ENCODE measurements at regions not wholly inside any gene's neighbourhood (a gene's known extent, or its start where the extent isn't known, plus 50 kb on each side); places are given as distances from the start of the nearest gene placed in this dataset.

DNA sequence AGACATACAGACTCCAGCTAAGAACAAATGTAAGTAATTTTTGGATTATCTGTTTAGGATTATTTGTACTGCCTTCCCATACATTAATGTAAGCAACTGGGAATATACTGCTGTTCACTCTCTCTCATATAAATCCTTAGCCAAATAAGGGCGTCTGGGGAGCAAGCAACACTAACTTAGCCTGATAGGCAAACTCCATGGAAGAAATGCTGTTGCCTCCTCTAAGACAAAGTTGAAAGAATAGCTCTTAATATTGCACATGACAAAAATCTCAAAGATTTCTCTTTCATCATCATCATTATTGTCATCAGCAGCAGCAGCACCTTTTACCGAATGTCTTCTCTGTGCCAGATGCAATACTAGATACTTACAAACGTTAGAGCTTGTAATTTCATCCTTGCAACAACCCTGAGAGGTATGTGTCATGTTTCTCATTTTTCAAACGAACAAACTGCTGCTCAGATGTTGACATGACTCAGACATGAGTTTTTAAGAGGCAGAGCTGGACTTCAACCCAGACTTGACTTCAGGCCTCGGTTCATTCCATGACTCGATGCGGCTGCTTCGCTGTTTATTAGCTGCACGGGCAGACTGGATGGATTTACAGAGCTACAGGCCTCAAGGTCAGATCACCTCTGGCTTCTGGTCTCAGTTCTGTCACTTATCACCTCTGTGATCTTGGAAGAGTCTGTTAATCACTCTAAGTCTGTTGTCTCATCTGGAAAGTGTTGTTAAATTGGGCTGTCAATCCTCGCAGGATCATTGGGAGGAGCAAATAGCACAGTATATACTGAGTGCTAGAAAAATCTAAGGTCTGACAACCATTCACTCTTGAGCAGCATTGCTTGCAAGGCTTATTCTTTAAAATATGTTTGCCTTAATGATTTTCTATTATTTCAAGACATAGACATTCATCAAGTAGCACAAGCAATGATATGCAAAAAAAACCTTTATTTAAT, 126.3 kb upstream of the CELF2 start:
- H3K4me1 Mint-ChIP-seq = no peaks in the 10 kb centered on the region
- no peak overlapping the region for H3K27ac Mint-ChIP-seq
- H3K9me3 Mint-ChIP-seq = peaks cover 11% of the 10 kb centered on the region
- peaks cover 68% of the 10 kb centered on the region for H3K27me3 Mint-ChIP-seq
- H3K36me3 Mint-ChIP-seq = no peaks in the 10 kb centered on the region
- H3K4me3 Mint-ChIP-seq = no peak overlapping the region
- ATAC-seq = no peak

- no peaks in the 10 kb centered on the region for H3K4me1 Mint-ChIP-seq
- H3K36me3 Mint-ChIP-seq = no peaks in the 10 kb centered on the region
- no peak overlapping the region for H3K4me3 Mint-ChIP-seq
- H3K27me3 Mint-ChIP-seq = peaks cover 63% of the 10 kb centered on the region
- ATAC-seq = no peak
- H3K9me3 Mint-ChIP-seq = peaks cover 11% of the 10 kb centered on the region
- H3K27ac Mint-ChIP-seq = no peak overlapping the region
Observed at GRCh38 chr10:10892290-10892875, 125.3 kb upstream of the CELF2 start.

DNA sequence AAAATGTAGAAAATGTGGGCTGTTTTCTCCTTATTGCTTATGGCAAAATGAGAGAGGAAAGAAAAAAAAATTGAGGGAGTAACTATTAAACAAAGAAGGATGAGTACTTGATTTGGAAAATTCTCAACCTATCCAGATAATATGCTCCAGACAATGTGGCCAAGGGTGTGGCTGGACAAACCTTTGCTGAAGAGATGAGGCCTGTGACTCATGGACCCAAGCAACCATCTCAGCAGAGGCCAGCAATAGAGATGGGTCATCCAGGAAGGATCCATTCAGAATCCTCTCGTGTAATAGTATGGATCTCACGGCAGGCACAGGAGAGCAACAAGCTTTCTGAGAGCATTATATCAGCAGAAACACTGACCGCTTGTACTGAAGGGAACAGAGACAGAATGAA, 120.3 kb upstream of the CELF2 start:
- H3K36me3 Mint-ChIP-seq = no peaks in the 10 kb centered on the region
- no peaks in the 10 kb centered on the region for H3K4me1 Mint-ChIP-seq
- no peak for ATAC-seq
- H3K9me3 Mint-ChIP-seq = peaks cover 11% of the 10 kb centered on the region
- H3K4me3 Mint-ChIP-seq = no peak overlapping the region
- H3K27me3 Mint-ChIP-seq = peaks cover 26% of the 10 kb centered on the region
- no peak overlapping the region for H3K27ac Mint-ChIP-seq

- H3K36me3 Mint-ChIP-seq = no peaks in the 10 kb centered on the region
- no peak for ATAC-seq
- no peaks in the 10 kb centered on the region for H3K27me3 Mint-ChIP-seq
- no peaks in the 10 kb centered on the region for H3K4me1 Mint-ChIP-seq
- H3K4me3 Mint-ChIP-seq = no peak overlapping the region
- H3K27ac Mint-ChIP-seq = no peak overlapping the region
- no peaks in the 10 kb centered on the region for H3K9me3 Mint-ChIP-seq
Observed at GRCh38 chr10:10901906-10902305, 115.8 kb upstream of the CELF2 start.

- Mint-ChIP-seq H3K4me3 (no peak overlapping the region), H3K27ac (no peak overlapping the region), H3K9me3 (no peaks in the 10 kb centered on the region), H3K27me3 (no peaks in the 10 kb centered on the region), H3K36me3 (no peaks in the 10 kb centered on the region), H3K4me1 (no peaks in the 10 kb centered on the region)
- ATAC-seq = no peak
Observed at GRCh38 chr10:10902951-10903350, 114.7 kb upstream of the CELF2 start.

DNA sequence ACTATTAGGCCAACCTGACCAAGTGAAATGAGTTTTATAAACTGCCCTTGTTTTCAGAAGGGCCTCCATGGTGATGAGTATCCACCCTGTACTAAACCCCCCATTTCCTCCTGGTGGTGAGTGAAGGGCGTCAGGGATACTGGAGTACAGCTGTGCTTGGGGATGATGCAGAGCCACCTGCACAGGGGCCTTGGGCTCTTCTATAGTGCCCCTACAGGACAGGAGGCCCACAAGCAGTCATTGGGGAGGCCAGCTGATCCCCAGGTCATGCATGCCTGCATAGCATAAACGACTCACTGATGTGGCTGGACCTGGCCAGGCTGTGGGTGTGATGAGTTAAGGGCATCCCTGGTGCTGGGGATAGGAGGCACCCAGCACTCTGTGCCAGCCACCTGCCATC, 114.1 kb upstream of the CELF2 start:
- Mint-ChIP-seq H3K36me3 (no peaks in the 10 kb centered on the region), H3K4me1 (no peaks in the 10 kb centered on the region), H3K27me3 (no peaks in the 10 kb centered on the region), H3K27ac (no peak overlapping the region), H3K9me3 (no peaks in the 10 kb centered on the region), H3K4me3 (no peak overlapping the region)
- no peak for ATAC-seq

GRCh38 chr10:10910634-10911033, 107.0 kb upstream of the CELF2 start:
- H3K36me3 Mint-ChIP-seq = no peaks in the 10 kb centered on the region
- no peak overlapping the region for H3K27ac Mint-ChIP-seq
- no peaks in the 10 kb centered on the region for H3K9me3 Mint-ChIP-seq
- H3K4me1 Mint-ChIP-seq = no peaks in the 10 kb centered on the region
- no peak overlapping the region for H3K4me3 Mint-ChIP-seq
- peaks cover 44% of the 10 kb centered on the region for H3K27me3 Mint-ChIP-seq
- no peak for ATAC-seq

DNA sequence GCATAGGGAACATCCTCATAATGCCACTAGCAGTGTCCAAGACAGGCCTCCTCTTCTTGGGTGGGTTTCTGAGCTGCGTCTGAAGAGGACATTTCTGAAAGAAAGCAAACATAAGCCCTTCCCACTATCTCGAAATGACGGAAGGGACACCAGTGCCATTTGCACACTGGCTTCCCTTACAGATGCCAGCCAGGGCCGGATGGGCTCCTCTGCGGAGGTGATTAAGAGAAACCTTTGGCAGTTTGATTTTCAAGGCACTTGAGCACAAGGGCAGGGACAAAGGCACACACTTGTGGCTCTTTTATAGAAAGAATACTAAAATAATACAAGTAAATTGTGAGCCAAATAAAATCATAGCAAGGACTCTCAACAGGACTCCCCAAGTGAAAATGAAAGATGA, 106.6 kb upstream of the CELF2 start:
- H3K27me3 Mint-ChIP-seq = peaks cover 44% of the 10 kb centered on the region
- no peak for ATAC-seq
- H3K4me1 Mint-ChIP-seq = no peaks in the 10 kb centered on the region

GRCh38 chr10:10911471-10911921, 106.2 kb upstream of the CELF2 start:
- Mint-ChIP-seq H3K4me3 (no peak overlapping the region), H3K4me1 (no peaks in the 10 kb centered on the region), H3K27me3 (peaks cover 44% of the 10 kb centered on the region), H3K36me3 (no peaks in the 10 kb centered on the region), H3K27ac (no peak overlapping the region), H3K9me3 (no peaks in the 10 kb centered on the region)
- ATAC-seq = no peak

More for the DNA sequence above, 106.6 kb upstream of the CELF2 start:
- Mint-ChIP-seq H3K9me3 (no peaks in the 10 kb centered on the region), H3K4me3 (no peak overlapping the region), H3K27ac (no peak overlapping the region), H3K36me3 (no peaks in the 10 kb centered on the region)

GRCh38 chr10:10914144-10914543, 103.5 kb upstream of the CELF2 start:
- H3K36me3 Mint-ChIP-seq = no peaks in the 10 kb centered on the region
- H3K27me3 Mint-ChIP-seq = peaks cover 43% of the 10 kb centered on the region
- no peaks in the 10 kb centered on the region for H3K9me3 Mint-ChIP-seq
- ATAC-seq = no peak
- H3K4me1 Mint-ChIP-seq = no peaks in the 10 kb centered on the region
- H3K27ac Mint-ChIP-seq = no peak overlapping the region
- no peak overlapping the region for H3K4me3 Mint-ChIP-seq

DNA sequence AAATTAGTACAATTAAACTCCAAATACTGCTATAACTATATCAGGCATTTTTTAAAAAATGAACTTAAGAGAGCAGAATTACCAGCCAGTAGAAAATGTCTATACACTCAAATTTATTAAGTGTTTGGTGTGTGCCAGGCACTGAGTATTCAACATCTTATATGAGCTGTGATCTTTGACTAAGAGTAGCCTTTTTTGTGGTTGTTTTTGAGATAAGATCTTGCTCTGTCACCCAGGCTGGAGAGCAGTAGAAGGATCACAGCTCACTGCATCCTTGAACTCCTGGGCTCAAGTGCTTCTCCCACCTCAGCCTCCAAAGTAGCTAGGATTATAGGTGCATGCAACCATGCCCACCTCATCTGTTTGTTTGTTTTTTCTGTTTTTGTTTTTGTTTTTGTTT, 102.5 kb upstream of the CELF2 start:
- ATAC-seq = no peak
- H3K4me1 Mint-ChIP-seq = no peaks in the 10 kb centered on the region
- H3K9me3 Mint-ChIP-seq = no peaks in the 10 kb centered on the region
- H3K27me3 Mint-ChIP-seq = peaks cover 37% of the 10 kb centered on the region
- H3K36me3 Mint-ChIP-seq = no peaks in the 10 kb centered on the region
- H3K4me3 Mint-ChIP-seq = no peak overlapping the region
- no peak overlapping the region for H3K27ac Mint-ChIP-seq

- ATAC-seq = no peak
- Mint-ChIP-seq H3K36me3 (no peaks in the 10 kb centered on the region), H3K4me1 (no peaks in the 10 kb centered on the region), H3K9me3 (no peaks in the 10 kb centered on the region), H3K27me3 (peaks cover 44% of the 10 kb centered on the region), H3K27ac (no peak overlapping the region), H3K4me3 (no peak overlapping the region)
Observed at GRCh38 chr10:10917031-10917430, 100.6 kb upstream of the CELF2 start.

DNA sequence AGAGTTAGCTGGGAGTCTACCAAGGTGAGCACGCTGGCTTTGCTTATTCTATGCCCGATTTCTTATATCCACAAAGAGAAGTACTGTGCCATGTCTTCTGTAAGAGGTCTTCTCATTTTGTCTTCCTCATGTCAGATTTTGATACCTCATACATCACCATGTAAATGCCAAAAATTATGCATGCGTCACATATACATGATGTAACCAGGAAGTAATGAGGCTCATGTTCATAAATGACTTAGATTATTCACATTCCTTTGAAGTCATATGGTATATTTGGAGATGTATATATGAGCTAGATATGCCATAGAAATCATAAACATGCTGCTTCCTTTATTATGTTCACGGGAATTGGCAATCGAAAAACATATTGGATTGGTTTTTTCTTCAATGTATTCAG, 97.7 kb upstream of the CELF2 start:
- H3K4me3 Mint-ChIP-seq = no peak overlapping the region
- H3K27ac Mint-ChIP-seq = no peak overlapping the region
- H3K36me3 Mint-ChIP-seq = no peaks in the 10 kb centered on the region
- peaks cover 16% of the 10 kb centered on the region for H3K27me3 Mint-ChIP-seq
- no peak for ATAC-seq
- H3K9me3 Mint-ChIP-seq = no peaks in the 10 kb centered on the region
- no peaks in the 10 kb centered on the region for H3K4me1 Mint-ChIP-seq

DNA sequence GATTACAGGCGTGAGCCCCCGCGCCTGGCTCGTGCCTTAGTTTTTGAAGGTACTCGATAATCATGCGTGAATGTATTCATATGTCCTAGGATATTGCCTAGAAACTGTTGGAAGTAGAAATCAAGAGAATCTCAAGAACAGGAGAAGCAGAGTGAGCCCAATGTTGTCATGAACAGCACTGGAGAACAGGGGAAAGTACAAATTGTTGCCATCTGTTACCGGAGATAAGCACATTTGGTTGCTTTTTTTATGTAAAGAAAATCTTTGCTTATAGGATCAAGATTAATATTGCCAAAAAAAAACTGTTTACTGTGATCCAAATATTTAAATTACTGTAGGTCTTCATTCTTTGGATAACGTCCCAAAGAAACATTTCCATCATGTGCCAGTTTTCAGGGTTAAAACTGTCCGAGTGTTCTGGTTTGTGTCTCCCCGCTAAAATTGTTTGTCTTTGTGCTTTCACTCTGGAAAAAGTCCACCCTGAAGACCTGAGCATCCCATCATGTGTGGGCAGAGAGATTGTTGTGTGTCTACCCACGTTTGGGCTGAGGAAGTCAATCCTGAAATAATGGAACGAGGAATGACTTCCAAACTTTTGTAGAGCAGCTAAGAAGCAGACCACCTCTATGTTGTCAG, 95.7 kb upstream of the CELF2 start:
- Mint-ChIP-seq H3K27ac (no peak overlapping the region), H3K27me3 (peaks cover 9% of the 10 kb centered on the region), H3K9me3 (no peaks in the 10 kb centered on the region), H3K4me3 (no peak overlapping the region), H3K4me1 (no peaks in the 10 kb centered on the region), H3K36me3 (no peaks in the 10 kb centered on the region)
- no peak for ATAC-seq

- Mint-ChIP-seq H3K4me3 (no peak overlapping the region), H3K4me1 (no peaks in the 10 kb centered on the region), H3K9me3 (no peaks in the 10 kb centered on the region), H3K36me3 (no peaks in the 10 kb centered on the region), H3K27me3 (peaks cover 19% of the 10 kb centered on the region), H3K27ac (no peak overlapping the region)
- no peak for ATAC-seq
Observed at GRCh38 chr10:10923029-10923651, 94.5 kb upstream of the CELF2 start.

Data from stimulated activated memory B cell treated with anti-CD40 and anti-IgM and Interleukin-4, amounts not matched to agents 10 μg/mL and 1 μg/mL and 100 μg/mL, for 72 hours (primary cell).